ENCODE measurements at regions not wholly inside any gene's neighbourhood (a gene's known extent, or its start where the extent isn't known, plus 50 kb on each side); places are given as distances from the start of the nearest gene placed in this dataset.

DNA sequence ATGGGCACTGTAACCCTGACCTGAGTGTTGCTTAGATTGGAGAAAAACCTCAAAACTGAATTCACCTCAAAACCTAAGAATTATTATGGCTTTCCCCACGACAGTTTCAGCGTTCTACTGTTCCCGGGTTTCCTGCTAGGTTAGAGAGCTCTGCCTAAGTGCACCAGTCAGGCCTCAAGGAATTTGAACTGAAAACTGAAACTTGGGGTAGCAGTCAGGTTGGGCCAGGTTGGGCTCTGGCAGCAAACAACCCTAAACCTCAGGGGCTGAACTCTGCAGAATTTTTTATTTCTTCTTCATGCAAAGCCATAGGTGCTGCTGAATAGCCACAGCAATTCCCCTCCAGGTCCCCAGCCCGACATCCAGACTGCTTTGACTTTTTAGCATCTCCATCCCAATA lies 437.0 kb upstream of the PROX1 start:
- CTCF ChIA-PET = no interaction called here
- Mint-ChIP-seq H3K27me3 (no peaks in the 10 kb centered on the region), H3K9me3 (no peaks in the 10 kb centered on the region)

DNA sequence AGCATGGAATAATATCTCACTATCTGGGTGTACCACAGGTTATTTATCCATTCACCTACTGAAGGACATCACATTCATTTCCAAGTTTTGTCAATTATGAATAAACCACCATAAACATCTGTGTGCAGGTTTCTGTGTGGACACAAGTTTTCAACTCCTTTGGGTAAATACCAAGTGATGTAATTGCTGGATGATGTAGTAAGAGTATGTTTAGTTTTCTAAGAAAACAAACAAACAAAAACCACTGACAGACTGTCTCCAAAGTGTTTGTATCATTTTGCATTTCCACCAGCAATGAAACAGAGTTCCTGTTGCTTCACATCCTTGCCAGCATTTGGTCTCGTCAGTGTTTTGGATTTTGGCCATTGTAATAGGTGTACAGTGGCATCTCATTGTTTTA lies 435.7 kb upstream of the PROX1 start:
- Mint-ChIP-seq H3K27ac (no peak overlapping the region), H3K9me3 (no peaks in the 10 kb centered on the region), H3K27me3 (no peaks in the 10 kb centered on the region), H3K4me1 (no peaks in the 10 kb centered on the region), H3K4me3 (no peak overlapping the region), H3K36me3 (ENCODE audit: low read depth) (no peaks in the 10 kb centered on the region)
- ChIA-PET CTCF (no interaction called here), POLR2A (no interaction called here)
- DNase-seq = no peak

More for the DNA sequence above, 437.0 kb upstream of the PROX1 start:
- no peaks in the 10 kb centered on the region for H3K36me3 Mint-ChIP-seq (ENCODE audit: low read depth)
- H3K4me3 Mint-ChIP-seq = no peak overlapping the region
- H3K4me1 Mint-ChIP-seq = no peaks in the 10 kb centered on the region
- H3K27ac Mint-ChIP-seq = no peak overlapping the region
- POLR2A ChIA-PET = no interaction called here
- DNase-seq = no peak

DNA sequence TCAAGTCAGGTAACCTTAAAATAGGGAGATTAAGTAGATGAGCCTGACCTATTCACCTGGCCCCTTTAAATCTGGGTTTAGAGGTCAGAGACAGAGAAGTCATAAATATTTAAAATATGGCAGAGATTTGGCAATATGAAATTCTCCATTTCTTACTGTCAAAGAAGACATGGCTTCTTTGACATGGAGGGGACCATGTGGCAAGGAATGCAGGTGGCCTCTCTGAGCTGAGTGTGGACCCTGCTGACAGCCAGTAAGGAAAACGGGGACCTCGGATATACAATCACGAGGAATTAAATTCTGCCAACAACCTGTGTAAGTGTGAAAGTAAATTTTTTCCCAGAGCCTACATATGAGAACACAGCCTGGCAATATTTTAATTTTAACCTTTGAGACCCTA lies 427.5 kb upstream of the PROX1 start:
- no peak for DNase-seq
- H3K27ac Mint-ChIP-seq = no peak overlapping the region
- no peak overlapping the region for H3K4me3 Mint-ChIP-seq
- H3K36me3 Mint-ChIP-seq (ENCODE audit: low read depth) = no peaks in the 10 kb centered on the region
- ChIA-PET CTCF (no interaction called here), POLR2A (no interaction called here)
- peaks cover 4% of the 10 kb centered on the region for H3K27me3 Mint-ChIP-seq
- H3K4me1 Mint-ChIP-seq = no peaks in the 10 kb centered on the region
- peaks cover 8% of the 10 kb centered on the region for H3K9me3 Mint-ChIP-seq

DNA sequence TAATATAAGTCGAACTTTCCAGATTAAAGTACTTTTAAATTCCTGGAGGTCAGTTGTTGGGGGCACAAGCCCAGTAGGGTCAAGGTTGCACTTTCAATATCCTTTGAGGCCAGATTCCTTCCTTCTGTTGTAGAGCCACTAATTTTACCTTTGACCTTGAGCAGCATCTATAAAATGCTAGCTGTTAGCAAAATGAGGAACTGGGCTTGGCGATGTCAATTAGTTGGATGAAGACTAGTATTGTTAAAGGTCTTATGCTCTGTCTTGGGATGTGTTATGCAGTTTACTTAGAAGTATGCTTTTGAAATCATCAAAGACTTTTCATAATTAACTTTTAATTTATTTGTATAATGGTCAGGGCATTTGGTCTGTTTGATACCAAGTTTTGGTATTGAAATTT lies 425.9 kb upstream of the PROX1 start:
- peaks cover 8% of the 10 kb centered on the region for H3K27me3 Mint-ChIP-seq
- H3K36me3 Mint-ChIP-seq (ENCODE audit: low read depth) = no peaks in the 10 kb centered on the region
- no peaks in the 10 kb centered on the region for H3K4me1 Mint-ChIP-seq
- POLR2A ChIA-PET = no interaction called here
- no peak for DNase-seq
- H3K4me3 Mint-ChIP-seq = no peak overlapping the region
- no peak overlapping the region for H3K27ac Mint-ChIP-seq
- H3K9me3 Mint-ChIP-seq = peaks cover 10% of the 10 kb centered on the region
- CTCF ChIA-PET = no interaction called here

DNA sequence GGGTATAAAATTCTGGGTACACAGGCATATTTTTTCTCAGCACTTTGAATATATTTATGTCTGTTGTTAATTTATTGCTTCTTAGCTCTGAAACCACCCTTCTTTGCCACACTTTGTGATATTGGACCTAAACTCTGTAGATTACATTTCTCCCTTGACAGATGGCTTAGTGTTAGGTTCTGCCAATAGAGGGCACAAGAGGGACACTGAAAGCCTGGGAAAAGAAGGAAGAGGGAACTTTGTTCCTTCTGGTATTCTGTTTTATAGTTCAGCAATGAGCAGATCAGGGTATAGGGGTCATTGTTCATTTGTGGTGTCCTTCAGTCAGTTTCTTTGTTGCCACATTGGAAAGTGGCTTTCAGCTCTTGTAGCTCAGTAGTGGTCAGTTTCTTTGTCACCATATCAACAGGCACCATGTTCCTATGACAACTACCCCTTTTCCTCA lies 423.5 kb upstream of the PROX1 start:
- no peak overlapping the region for H3K4me3 Mint-ChIP-seq
- H3K9me3 Mint-ChIP-seq = peaks cover 13% of the 10 kb centered on the region
- H3K27me3 Mint-ChIP-seq = peaks cover 8% of the 10 kb centered on the region
- CTCF ChIA-PET = interaction anchor here (1.6 kb wide), 1 partner anchor 767 kb away, joined by 4 read pairs; no protein-coding TSS in a partner anchor
- H3K4me1 Mint-ChIP-seq = no peaks in the 10 kb centered on the region
- no peak overlapping the region for H3K27ac Mint-ChIP-seq
- DNase-seq = no peak
- POLR2A ChIA-PET = interaction anchor here (0.5 kb wide), 1 partner anchor 221 kb away, joined by 3 read pairs; no protein-coding TSS in a partner anchor
- no peaks in the 10 kb centered on the region for H3K36me3 Mint-ChIP-seq (ENCODE audit: low read depth)

DNA sequence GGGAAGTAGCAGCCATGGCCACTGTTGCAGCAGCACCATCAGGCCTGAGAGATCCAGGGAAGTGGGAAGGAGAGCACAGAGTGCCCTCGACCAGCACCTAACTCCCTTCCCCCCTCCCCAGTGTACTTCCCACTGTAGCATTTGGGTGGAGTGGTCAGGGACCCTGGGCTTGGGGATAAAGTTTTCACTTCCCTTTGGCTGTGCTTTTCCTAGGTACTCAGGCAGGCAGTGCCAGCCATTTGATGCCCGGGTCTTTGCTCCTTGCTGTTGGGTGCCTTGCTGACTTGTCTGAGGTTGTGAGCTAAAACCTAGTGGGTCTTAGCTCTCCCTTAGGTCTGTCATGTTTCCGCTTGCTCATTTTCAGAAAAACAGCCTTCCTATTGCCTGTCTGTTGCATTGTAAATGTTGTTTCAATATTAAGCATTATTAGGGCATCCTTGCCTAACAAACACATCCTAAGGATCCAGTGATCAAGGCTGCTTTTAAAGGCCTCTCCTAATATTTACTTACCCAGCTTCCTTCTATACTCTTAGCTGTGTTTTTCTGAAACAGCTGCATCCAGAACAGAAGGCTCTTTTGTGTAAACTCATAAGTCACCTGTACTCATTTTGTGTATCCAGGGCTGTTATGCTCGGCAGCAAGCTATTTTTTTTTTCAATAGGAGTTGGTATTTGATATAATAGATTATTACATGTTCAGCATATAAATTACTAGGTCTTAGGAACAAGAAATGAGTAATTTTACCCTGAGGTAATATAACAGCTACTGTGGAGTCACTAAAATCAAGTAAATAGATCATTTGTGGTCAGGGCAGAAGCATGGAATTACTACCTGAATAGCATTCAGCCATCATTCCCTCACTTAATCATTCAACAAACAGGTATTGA lies 418.6 kb upstream of the PROX1 start:
- no peak for DNase-seq
- Mint-ChIP-seq H3K27ac (no peak overlapping the region), H3K9me3 (peaks cover 11% of the 10 kb centered on the region), H3K36me3 (ENCODE audit: low read depth) (no peaks in the 10 kb centered on the region), H3K4me1 (no peaks in the 10 kb centered on the region), H3K27me3 (peaks cover 9% of the 10 kb centered on the region), H3K4me3 (no peak overlapping the region)
- POLR2A ChIA-PET = no interaction called here
- CTCF ChIA-PET = no interaction called here

DNA sequence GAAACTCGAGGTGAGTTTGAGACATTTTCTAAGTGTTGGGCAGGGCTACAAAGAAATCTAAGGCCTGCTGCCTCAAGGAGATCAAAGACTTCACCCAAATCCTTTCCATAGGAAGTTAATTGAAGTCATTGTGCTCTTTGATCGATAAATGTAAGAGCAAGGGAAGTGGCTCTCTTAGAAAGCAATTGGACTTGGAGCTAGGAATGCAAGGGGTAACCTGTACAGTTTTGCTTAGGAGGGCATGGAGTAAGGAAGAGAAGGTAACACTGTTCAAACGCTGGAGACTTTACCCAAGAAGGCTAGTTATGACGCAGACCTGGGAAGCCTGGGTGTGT lies 418.0 kb upstream of the PROX1 start:
- Mint-ChIP-seq H3K27ac (no peak overlapping the region), H3K4me3 (no peak overlapping the region), H3K4me1 (no peaks in the 10 kb centered on the region), H3K27me3 (peaks cover 9% of the 10 kb centered on the region), H3K36me3 (ENCODE audit: low read depth) (no peaks in the 10 kb centered on the region), H3K9me3 (peaks cover 5% of the 10 kb centered on the region)
- CTCF ChIA-PET = no interaction called here
- POLR2A ChIA-PET = no interaction called here
- no peak for DNase-seq

DNA sequence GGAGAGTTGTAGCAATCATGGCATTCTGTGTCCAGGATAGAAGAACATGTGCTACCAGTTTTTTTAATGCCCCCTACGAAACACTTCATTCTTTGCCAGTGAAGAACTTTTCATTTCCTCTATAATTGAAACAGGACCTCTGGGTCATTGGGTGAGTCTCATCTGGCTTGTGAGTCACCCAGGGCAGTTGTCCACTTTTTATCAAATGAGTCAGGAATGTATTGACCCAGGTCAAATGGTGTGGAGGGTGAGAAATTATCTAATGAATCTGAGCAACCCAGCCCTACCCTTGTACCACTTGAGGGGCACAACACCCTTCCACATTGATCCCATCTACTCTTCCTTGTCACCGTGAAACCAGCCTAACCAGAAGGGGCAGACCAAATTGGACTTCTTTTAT lies 417.3 kb upstream of the PROX1 start:
- H3K27ac Mint-ChIP-seq = no peak overlapping the region
- H3K4me3 Mint-ChIP-seq = no peak overlapping the region
- DNase-seq = no peak
- no peaks in the 10 kb centered on the region for H3K4me1 Mint-ChIP-seq
- H3K27me3 Mint-ChIP-seq = peaks cover 6% of the 10 kb centered on the region
- no peaks in the 10 kb centered on the region for H3K36me3 Mint-ChIP-seq (ENCODE audit: low read depth)
- POLR2A ChIA-PET = no interaction called here
- peaks cover 5% of the 10 kb centered on the region for H3K9me3 Mint-ChIP-seq
- CTCF ChIA-PET = no interaction called here

DNA sequence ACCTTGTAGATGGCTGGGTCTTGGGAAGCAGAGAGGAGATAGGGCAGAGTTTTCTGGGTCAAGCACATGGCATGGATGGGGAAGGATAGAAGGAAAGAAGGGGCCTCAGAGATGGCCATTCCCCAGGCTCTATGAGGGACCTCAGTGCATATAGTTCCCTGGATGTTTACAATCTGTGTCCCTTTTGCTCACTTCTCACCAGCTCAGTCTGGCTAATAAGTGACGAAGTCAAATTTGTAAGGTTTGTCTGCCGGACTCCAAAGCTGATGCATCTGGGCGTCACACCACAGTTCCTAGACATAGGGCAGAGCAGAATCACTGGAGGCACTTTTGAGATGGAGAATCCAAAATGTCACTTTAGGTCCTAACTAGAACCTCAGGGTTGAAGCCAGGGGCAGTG lies 416.4 kb upstream of the PROX1 start:
- Mint-ChIP-seq H3K27me3 (peaks cover 5% of the 10 kb centered on the region), H3K36me3 (ENCODE audit: low read depth) (no peaks in the 10 kb centered on the region), H3K9me3 (peaks cover 4% of the 10 kb centered on the region), H3K4me1 (no peaks in the 10 kb centered on the region), H3K27ac (no peak overlapping the region), H3K4me3 (no peak overlapping the region)
- ChIA-PET CTCF (no interaction called here), POLR2A (no interaction called here)
- no peak for DNase-seq

DNA sequence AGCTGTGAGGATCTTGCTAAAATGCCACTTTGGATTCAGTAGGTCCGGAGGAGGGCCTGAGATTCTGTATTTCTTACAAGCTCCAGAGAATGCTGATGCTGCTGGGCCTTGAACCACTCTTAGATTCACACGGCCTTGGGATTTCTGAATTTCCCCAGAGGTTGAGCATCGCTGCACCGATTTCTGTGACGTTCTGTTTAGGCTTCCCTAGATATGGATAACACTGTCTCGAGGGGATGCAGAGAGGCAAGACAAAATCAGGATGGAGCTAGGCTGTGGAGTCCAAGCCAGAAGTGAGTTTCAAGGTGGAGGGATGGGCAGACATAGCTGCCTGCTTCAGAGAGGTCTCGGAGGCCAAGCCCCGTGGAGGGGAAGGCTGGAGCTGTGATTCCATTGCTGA lies 415.9 kb upstream of the PROX1 start:
- Mint-ChIP-seq H3K4me3 (no peak overlapping the region), H3K36me3 (ENCODE audit: low read depth) (no peaks in the 10 kb centered on the region), H3K9me3 (peaks cover 3% of the 10 kb centered on the region), H3K27me3 (peaks cover 4% of the 10 kb centered on the region), H3K4me1 (no peaks in the 10 kb centered on the region), H3K27ac (no peak overlapping the region)
- ChIA-PET CTCF (no interaction called here), POLR2A (no interaction called here)
- DNase-seq = no peak

DNA sequence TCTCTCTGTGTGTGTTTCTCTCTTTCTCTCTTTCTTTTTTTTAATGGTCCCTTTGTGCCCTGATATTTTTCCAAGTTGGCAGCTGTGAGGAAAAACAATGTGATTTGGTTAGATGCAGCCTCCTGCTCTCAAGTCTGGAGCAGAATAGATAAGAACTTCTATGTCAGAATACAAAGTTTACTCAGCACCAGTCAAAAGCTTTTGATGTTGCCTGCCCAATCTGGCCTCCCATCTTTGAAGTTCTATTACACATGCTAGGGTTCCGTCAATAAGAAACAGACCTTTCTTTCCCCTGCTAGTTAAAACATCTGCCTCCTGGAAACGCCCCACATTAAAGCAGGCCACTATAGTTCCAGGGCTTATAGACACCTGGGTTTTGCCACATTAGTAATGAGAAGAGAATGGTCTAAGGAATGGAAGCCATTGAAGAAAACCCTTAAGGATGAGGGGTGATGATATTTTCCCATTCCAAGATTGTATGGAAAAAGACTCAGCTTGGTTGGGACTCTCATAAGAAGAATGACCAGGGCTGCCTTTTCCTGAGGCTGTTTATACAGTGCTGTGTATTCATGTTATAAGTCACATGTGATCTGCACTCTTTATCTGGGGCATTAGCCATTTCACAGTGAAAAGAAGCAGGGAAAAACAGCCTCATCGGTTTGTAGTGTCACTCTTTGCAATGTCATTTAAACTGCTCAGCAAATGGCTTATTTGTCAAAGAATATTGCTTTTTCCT lies 414.7 kb upstream of the PROX1 start:
- Mint-ChIP-seq H3K4me1 (no peaks in the 10 kb centered on the region), H3K27me3 (peaks cover 4% of the 10 kb centered on the region), H3K4me3 (no peak overlapping the region), H3K9me3 (no peaks in the 10 kb centered on the region), H3K27ac (no peak overlapping the region), H3K36me3 (ENCODE audit: low read depth) (no peaks in the 10 kb centered on the region)
- POLR2A ChIA-PET = no interaction called here
- CTCF ChIA-PET = no interaction called here
- no peak for DNase-seq

DNA sequence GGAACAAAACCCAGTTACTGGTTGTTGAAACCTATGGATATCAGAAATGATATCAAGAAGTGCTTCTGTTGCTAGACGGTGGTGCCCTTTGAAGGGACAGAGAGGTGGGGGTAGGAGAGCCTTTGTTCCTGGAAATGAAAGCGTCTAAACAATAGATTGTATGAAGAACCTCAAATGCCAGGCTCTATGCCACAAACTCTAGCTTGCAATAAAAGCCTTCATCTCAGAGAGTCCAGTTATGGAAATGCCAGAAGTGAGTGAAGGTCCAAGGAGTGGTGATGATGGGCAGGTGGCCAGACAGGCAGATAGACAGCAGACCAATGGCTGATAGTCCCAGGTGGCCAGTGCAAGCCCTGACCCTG lies 414.1 kb upstream of the PROX1 start:
- Mint-ChIP-seq H3K36me3 (ENCODE audit: low read depth) (no peaks in the 10 kb centered on the region), H3K9me3 (no peaks in the 10 kb centered on the region), H3K27ac (no peak overlapping the region), H3K27me3 (peaks cover 4% of the 10 kb centered on the region), H3K4me1 (no peaks in the 10 kb centered on the region), H3K4me3 (no peak overlapping the region)
- ChIA-PET CTCF (no interaction called here), POLR2A (no interaction called here)
- no peak for DNase-seq

DNA sequence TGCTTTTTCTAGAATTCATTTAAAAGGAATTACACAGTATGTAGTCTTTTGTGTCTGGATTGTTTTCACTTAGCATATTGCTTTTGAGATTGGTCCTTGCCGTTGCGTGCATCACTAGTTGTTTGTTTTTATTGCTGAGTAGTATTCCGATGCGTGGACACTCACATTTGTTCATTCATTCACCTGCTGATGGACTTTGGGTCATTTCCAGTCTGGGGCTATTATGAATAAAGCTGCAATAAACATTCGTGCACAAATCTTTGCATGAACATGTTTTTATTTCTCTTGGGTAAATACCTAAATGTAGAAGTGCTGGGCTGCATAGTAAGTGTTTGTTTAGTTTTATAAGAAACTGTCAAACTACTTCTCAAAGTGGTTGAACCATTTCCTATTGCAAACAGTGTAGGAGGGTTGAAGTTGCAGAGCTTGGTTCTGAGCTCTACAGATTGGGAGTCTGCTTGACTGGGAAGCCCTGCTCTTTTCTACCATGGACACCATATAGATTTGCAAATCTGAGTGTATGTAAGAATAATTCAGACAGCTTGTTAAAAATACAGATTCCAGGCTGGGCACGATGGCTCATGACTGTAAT lies 404.7 kb upstream of the PROX1 start:
- no peaks in the 10 kb centered on the region for H3K9me3 Mint-ChIP-seq
- H3K27me3 Mint-ChIP-seq = no peaks in the 10 kb centered on the region
- H3K4me1 Mint-ChIP-seq = peaks cover 3% of the 10 kb centered on the region
- ChIA-PET POLR2A (no interaction called here), CTCF (no interaction called here)
- no peak for DNase-seq
- no peaks in the 10 kb centered on the region for H3K36me3 Mint-ChIP-seq (ENCODE audit: low read depth)
- no peak overlapping the region for H3K4me3 Mint-ChIP-seq
- H3K27ac Mint-ChIP-seq = no peak overlapping the region

All from activated CD4-positive, alpha-beta T cell treated with anti-CD3 and anti-CD28 coated beads, Interleukin-2, amount 10 ng/mL, durations not matched to agents 7 days and 5 days (primary cell).